NCI-H524 treated with DMSO at 0.1 percent for 48 hours (cell line): ENCODE measurements at regions not wholly inside any gene's neighbourhood (a gene's known extent, or its start where the extent isn't known, plus 50 kb on each side); places are given as distances from the start of the nearest gene placed in this dataset.
"Not testable (repeated sequence)": the region's sequence is repeated elsewhere in the genome, so short reads cannot be mapped to it uniquely, and the experiment has no call there.

ENCODE experiments used
- DNase-seq: peaks from one replicate; lab custom pipeline; 2025; lab: John Stamatoyannopoulos, UW

DNA sequence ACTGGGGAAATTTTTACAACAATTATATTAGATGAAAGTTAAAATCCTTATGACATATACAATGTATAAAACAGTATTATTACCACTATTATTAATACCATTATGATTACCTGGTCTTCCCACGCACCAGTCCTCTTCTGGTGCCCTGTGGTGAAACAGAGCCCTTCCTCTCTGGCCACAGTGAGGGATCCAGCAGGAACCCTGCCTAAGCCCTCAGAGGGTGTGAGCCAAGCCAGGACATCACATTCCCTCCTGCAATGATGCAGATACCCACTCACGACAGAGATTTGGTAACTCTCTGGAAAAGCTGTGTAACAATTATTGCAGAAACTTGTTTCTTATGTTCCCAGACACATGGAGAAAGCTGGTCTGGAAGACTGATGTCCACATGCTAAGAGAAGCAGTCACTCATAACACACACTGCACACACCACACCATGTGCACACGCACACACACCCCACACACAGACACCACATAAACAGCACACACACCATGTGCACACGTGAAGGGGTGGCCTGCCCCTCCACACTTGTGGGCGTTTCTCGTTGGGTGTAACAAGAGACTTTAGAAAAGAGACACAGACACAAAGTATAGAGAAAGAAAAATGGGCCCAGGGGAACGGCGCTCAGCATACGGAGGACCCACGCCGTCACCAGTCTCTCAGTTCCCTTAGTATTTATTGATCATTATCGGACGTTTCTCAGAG, 1373.8 kb upstream of the DEFB115 start:
- not testable (repeated sequence) for DNase-seq

DNA sequence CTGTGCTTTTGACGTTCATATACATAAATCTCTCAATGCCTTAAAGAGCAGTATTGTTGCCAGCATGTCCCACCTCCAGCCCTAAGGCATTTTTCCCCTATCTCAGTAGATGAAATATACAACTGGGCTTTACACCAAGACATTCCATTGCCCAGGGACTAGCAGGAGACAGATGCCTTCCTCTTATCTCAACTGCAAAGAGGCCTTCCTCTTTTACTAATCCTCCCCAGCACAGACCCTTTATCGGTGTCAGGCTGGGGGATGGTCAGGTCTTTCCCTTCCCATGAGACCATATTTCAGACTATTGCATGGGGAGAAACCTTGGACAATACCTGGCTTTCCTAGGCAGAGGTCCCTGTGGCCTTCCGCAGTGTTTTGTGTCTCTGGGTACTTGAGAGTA, 1373.1 kb upstream of the DEFB115 start:
- not testable (repeated sequence) for DNase-seq

DNA sequence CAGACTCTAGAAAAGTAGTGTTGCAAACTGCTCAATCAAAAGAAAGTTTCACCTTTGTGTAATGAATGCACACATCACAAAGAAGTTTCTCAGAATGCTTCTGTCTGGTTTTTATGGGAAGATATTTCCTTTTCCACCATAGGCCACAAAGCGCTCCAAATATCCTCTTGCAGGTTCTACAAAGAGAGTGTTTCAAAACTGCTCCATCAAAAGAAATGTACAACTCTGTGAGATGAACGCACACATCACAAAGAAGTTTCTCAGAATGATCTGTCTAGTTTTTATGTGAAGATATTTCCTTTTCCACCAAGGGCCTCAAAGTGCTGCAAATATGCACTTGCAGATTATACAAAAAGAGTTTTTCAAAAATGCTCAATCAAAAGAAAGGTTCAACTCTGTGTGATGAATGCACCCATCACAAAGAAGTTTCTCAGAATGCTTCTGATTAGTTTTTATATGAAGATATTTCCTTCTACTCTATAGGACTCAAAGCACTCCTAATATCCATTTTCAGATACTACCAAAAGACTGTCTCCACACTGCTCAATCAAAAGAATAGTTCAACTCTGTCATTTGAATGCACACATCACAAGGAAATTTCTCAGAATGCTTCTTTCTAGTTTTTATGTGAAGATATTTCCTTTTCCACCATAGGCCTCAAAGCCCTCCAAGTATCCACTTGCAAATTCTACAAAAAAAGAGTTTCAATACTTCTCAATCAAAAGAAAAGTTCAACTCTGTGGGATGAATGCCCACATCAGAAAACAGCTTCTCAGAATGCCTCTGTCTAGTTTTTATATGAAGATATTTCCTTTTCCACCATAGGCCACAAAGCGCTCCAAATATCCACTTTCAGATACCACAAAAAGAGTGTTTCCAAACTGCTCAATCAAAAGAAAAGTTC, 1371.9 kb upstream of the DEFB115 start:
- DNase-seq, result not testable (repeated sequence)

DNA sequence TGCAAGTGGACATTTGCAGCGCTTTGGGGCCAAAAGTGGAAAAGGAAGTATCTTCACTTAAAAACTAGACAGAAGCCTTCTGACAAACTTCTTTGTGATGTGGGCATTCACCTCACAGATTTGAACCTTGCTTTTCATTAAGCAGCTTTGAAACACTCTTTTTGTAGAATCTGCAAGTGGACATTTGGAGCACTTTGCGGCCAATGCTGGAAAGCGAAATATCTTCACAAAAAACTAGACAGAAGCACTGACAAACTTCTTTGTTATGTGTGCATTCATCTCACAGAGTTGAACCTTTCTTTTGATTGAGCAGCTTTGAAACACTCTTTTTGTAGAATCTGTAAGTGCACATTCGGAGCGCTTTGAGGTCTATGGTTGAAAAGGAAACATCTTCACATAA, 1365.9 kb upstream of the DEFB115 start:
- not testable (repeated sequence) for DNase-seq
